GM23248 (cell line): ENCODE measurements at regions not wholly inside any gene's neighbourhood (a gene's known extent, or its start where the extent isn't known, plus 50 kb on each side); places are given as distances from the start of the nearest gene placed in this dataset.

Experiments
- EZH2 ChIP-seq: fragments of 200-600 bp; sonication (generic); IDR thresholded peaks from 2 replicates; pipeline ENCODE4 v1.6.1; 2018; ENCODE audit warnings: antibody characterized with exemption, mild to moderate bottlenecking; ENCODE audit not compliant: insufficient read depth, poor library complexity, severe bottlenecking
- EZH2phosphoT487 ChIP-seq: fragments of 200-600 bp; sonication (generic); IDR thresholded peaks from 2 replicates; pipeline ENCODE4 v1.6.1; 2018; ENCODE audit warnings: antibody characterized with exemption, moderate library complexity, mild to moderate bottlenecking, low read depth; ENCODE audit not compliant: insufficient read depth

- TF ChIP-seq EZH2 (no peak), EZH2phosphoT487 (no peak)
Measured at GRCh38 chr17:53101706-53102105, 721.0 kb upstream of the KIF2B start.
